PC-3 (cell line): ENCODE measurements at regions not wholly inside any gene's neighbourhood (a gene's known extent, or its start where the extent isn't known, plus 50 kb on each side); places are given as distances from the start of the nearest gene placed in this dataset.

Source experiments
- ATAC-seq: fragments of 200-7000 bp; cut with Tn5 transposase; 2 replicates; pipeline ENCODE4 v1.9.1; 2020; ENCODE audit warnings: mild to moderate bottlenecking, moderate library complexity
- BruUV-seq: library from RNA; stranded (reverse); fragments of 400-500 nt; replicated peaks from 2 replicates; lab custom pipeline; 2021; lab: Mats Ljungman, UMichigan
- CTCF ChIA-PET: fragments of 300-600 bp; sonication (Branson Sonifier 250); formaldehyde crosslinking; loops from one replicate; lab custom pipeline; 2022; ENCODE audit warnings: antibody characterized with exemption; lab: Charles Lee
- POLR2A ChIA-PET: fragments of 300-600 bp; sonication (Branson Sonifier 250); formaldehyde crosslinking; loops from one replicate; lab custom pipeline; 2022; ENCODE audit warnings: antibody characterized with exemption; ENCODE audit not compliant: unreplicated experiment; lab: Charles Lee
- DNase-seq: peaks from one replicate; pipeline ENCODE4 v3.0.0-alpha.2; 2015
- H2AFZ ChIP-seq: fragments of 300-600 bp; sonication (generic); 2 replicates; pipeline ENCODE4 v1.6.0; 2016; ENCODE audit warnings: antibody characterized with exemption, low read length
- H3F3A ChIP-seq: fragments of 300-600 bp; sonication (generic); one replicate; pipeline ENCODE4 v1.6.0; 2017; ENCODE audit warnings: antibody characterized with exemption, low read length, control low read depth, mild to moderate bottlenecking; ENCODE audit not compliant: unreplicated experiment
- H3K27ac ChIP-seq: fragments of 300-600 bp; sonication (generic); 2 replicates; pipeline ENCODE4 v1.5.1; 2016; ENCODE audit warnings: mild to moderate bottlenecking, low read length
- H3K27me3 ChIP-seq: fragments of 300-600 bp; sonication (generic); 2 replicates; pipeline ENCODE4 v1.6.1; 2016; ENCODE audit warnings: low read length, mixed read lengths
- H3K36me3 ChIP-seq: fragments of 300-600 bp; sonication (generic); 2 replicates; pipeline ENCODE4 v1.6.1; 2016; ENCODE audit warnings: low read depth, mixed run types, low read length, mixed read lengths
- H3K4me1 ChIP-seq: fragments of 300-600 bp; sonication (generic); 2 replicates; pipeline ENCODE4 v1.5.1; 2016; ENCODE audit warnings: low read length; ENCODE audit not compliant: insufficient read depth
- H3K4me2 ChIP-seq: fragments of 300-600 bp; sonication (generic); 2 replicates; pipeline ENCODE4 v1.6.0; 2016; ENCODE audit warnings: low read length
- H3K4me3 ChIP-seq: fragments of 300-600 bp; sonication (generic); 2 replicates; pipeline ENCODE4 v1.5.1; 2016; ENCODE audit warnings: mild to moderate bottlenecking, low read length, mixed read lengths
- H3K79me2 ChIP-seq: fragments of 300-600 bp; sonication (generic); 2 replicates; pipeline ENCODE4 v1.6.1; 2017; ENCODE audit warnings: low read length, mixed read lengths
- H3K9ac ChIP-seq: fragments of 300-600 bp; sonication (generic); 2 replicates; pipeline ENCODE4 v1.6.0; 2016; ENCODE audit warnings: mild to moderate bottlenecking, low read length
- H3K9me2 ChIP-seq: fragments of 300-600 bp; sonication (generic); replicated peaks from 2 replicates; pipeline ENCODE4 v1.6.1; 2016; ENCODE audit warnings: mixed run types, low read length, mixed read lengths
- H3K9me3 ChIP-seq: fragments of 300-600 bp; sonication (generic); 2 replicates; pipeline ENCODE4 v1.6.1; 2016; ENCODE audit warnings: low read length, mixed read lengths
- H4K20me1 ChIP-seq: fragments of 300-600 bp; sonication (generic); 2 replicates; pipeline ENCODE4 v1.6.1; 2016; ENCODE audit warnings: low read length, mixed read lengths
- CTCF ChIP-seq: fragments of 300-600 bp; sonication (generic); conservative IDR thresholded peaks from 2 replicates; pipeline ENCODE4 v1.5.1; 2017; ENCODE audit warnings: antibody characterized with exemption, low read depth, mild to moderate bottlenecking, low read length
- EZH2 ChIP-seq: fragments of 300-600 bp; sonication (generic); IDR thresholded peaks from one replicate; pipeline ENCODE4 v1.6.1; 2017; ENCODE audit warnings: antibody characterized with exemption, mild to moderate bottlenecking, low read length; ENCODE audit not compliant: unreplicated experiment
- EZH2phosphoT487 ChIP-seq: fragments of 300-600 bp; sonication (generic); IDR thresholded peaks from 2 replicates; pipeline ENCODE4 v1.6.1; 2018; ENCODE audit warnings: mild to moderate bottlenecking, antibody characterized with exemption, low read length, borderline replicate concordance
- intact Hi-C: fragments of 100-400 bp; cut with micrococcal nuclease; formaldehyde crosslinking; loops from 2 replicates; pipeline ENCODE4 v1.9.0; 2023

- H3K9me2 ChIP-seq, result no peaks in the 10 kb centered on the region
- no peak overlapping the region for H3K27ac ChIP-seq
- no peaks in the 10 kb centered on the region for H3K9me3 ChIP-seq
- no peaks in the 10 kb centered on the region for H3K4me1 ChIP-seq
- POLR2A ChIA-PET, result no interaction called here
- BruUV-seq, result no TSS peak
- H3F3A ChIP-seq, result no peaks in the 10 kb centered on the region
- H3K27me3 ChIP-seq, result no peaks in the 10 kb centered on the region
- no peak overlapping the region for H2AFZ ChIP-seq
- no peak overlapping the region for H3K4me2 ChIP-seq
- no peak overlapping the region for H3K9ac ChIP-seq
- intact Hi-C loops, result no loop called here
- no peak overlapping the region for H3K4me3 ChIP-seq
- ATAC-seq (no peak), DNase-seq (no peak)
- H3K36me3 ChIP-seq, result no peaks in the 10 kb centered on the region
- CTCF ChIA-PET, result no interaction called here
- no peak for TF ChIP-seq EZH2
- TF ChIP-seq EZH2phosphoT487, result no peak
- TF ChIP-seq CTCF, result no peak
- H3K79me2 ChIP-seq, result no peaks in the 10 kb centered on the region
- no peaks in the 10 kb centered on the region for H4K20me1 ChIP-seq
Measured at GRCh38 chr2:38171208-38171855, 95.4 kb upstream of the CYP1B1 start.

- Histone ChIP-seq H2AFZ (no peak overlapping the region), H3F3A (no peaks in the 10 kb centered on the region), H4K20me1 (no peaks in the 10 kb centered on the region), H3K27ac (no peak overlapping the region), H3K79me2 (no peaks in the 10 kb centered on the region), H3K9me2 (no peaks in the 10 kb centered on the region), H3K4me1 (no peaks in the 10 kb centered on the region), H3K9ac (no peak overlapping the region), H3K27me3 (no peaks in the 10 kb centered on the region), H3K9me3 (no peaks in the 10 kb centered on the region), H3K4me3 (no peak overlapping the region), H3K4me2 (no peak overlapping the region), H3K36me3 (no peaks in the 10 kb centered on the region)
- ChIA-PET CTCF (no interaction called here), POLR2A (no interaction called here)
- DNase-seq, result no peak
- no peak for ATAC-seq
- intact Hi-C loops, result no loop called here
- no TSS peak for BruUV-seq
- TF ChIP-seq CTCF, result no peak
- no peak for TF ChIP-seq EZH2phosphoT487
- TF ChIP-seq EZH2, result no peak
Measured at GRCh38 chr2:38170733-38171132, 94.8 kb upstream of the CYP1B1 start.

- intact Hi-C loops, result no loop called here
Measured at GRCh38 chr2:38170067-38170466, 94.1 kb upstream of the CYP1B1 start.

More at GRCh38 chr2:38170067-38170466, 94.1 kb upstream of the CYP1B1 start:
- DNase-seq (no peak), ATAC-seq (no peak)
- BruUV-seq, result no TSS peak
- no peaks in the 10 kb centered on the region for H3K9me3 ChIP-seq
- ChIA-PET POLR2A (no interaction called here), CTCF (no interaction called here)
- H3K27ac ChIP-seq, result no peak overlapping the region
- H4K20me1 ChIP-seq, result no peaks in the 10 kb centered on the region
- no peak overlapping the region for H3K4me2 ChIP-seq
- no peaks in the 10 kb centered on the region for H3K79me2 ChIP-seq
- no peaks in the 10 kb centered on the region for H3K27me3 ChIP-seq
- no peaks in the 10 kb centered on the region for H3K36me3 ChIP-seq
- H3K4me1 ChIP-seq, result no peaks in the 10 kb centered on the region
- no peak for TF ChIP-seq CTCF
- TF ChIP-seq EZH2, result no peak
- TF ChIP-seq EZH2phosphoT487, result no peak
- no peaks in the 10 kb centered on the region for H3K9me2 ChIP-seq
- no peaks in the 10 kb centered on the region for H3F3A ChIP-seq
- no peak overlapping the region for H2AFZ ChIP-seq
- no peak overlapping the region for H3K4me3 ChIP-seq
- no peak overlapping the region for H3K9ac ChIP-seq
